ENCODE measurements at regions not wholly inside any gene's neighbourhood (a gene's known extent, or its start where the extent isn't known, plus 50 kb on each side); places are given as distances from the start of the nearest gene placed in this dataset. TPM values are rescaled to one million over a fixed set of nuclear protein-coding genes. Genes with fewer than 3 reads are reported as not detected.
A peak's percentile ranks its signal among the peaks of the same experiment; 100 is the strongest.

GRCh38 chr11:123246749-123247495, 51.9 kb upstream of the CLMP start:
- Histone ChIP-seq H3K9ac (ENCODE audit: low read depth in 1 of 2, low read length in 2 of 2) (no peak overlapping the region), H3K4me1 (ENCODE audit: control insufficient read depth in 4 of 4, insufficient read depth in 4 of 4, low read length in 3 of 4) (peaks cover 0 to 6% (median 3%) of the 10 kb centered on the region in 4 donors), H3K27ac (ENCODE audit: low read depth in 1 of 2, low read length in 2 of 2) (no peak overlapping the region), H3K9me3 (ENCODE audit: control insufficient read depth in 4 of 4, low read length in 3 of 4) (no peaks in the 10 kb centered on the region), H3K4me3 (ENCODE audit: low read depth in 1 of 3, low read length in 3 of 3) (no peak overlapping the region), H3K36me3 (ENCODE audit: control insufficient read depth in 4 of 4, insufficient read depth in 3 of 4, low read depth in 1 of 4, low read length in 3 of 4) (no peaks in the 10 kb centered on the region), H3K27me3 (ENCODE audit: control insufficient read depth in 4 of 4, insufficient read depth in 4 of 4, low read length in 3 of 4) (no peaks in the 10 kb centered on the region)
- TF ChIP-seq RXRA (IDR thresholded peaks at IDR 0.05) = no peak
- TF ChIP-seq CTCF (IDR thresholded peaks at IDR 0.05; ENCODE audit: low read depth, low read length, missing input control) = peak; percentile 96
- peak; percentile 89 to 93 for TF ChIP-seq RAD21 (IDR thresholded peaks at IDR 0.05)
- WGBS = 14% methylated on average over 13 of the region's 13 CpGs
- peak; percentile 79 for DNase-seq (ENCODE audit: low spot score)

GRCh38 chr11:123245567-123245966, 50.5 kb upstream of the CLMP start:
- Histone ChIP-seq H3K27me3 (ENCODE audit: control insufficient read depth in 4 of 4, insufficient read depth in 4 of 4, low read length in 3 of 4) (no peaks in the 10 kb centered on the region), H3K9ac (ENCODE audit: low read depth in 1 of 2, low read length in 2 of 2) (no peak overlapping the region), H3K4me1 (ENCODE audit: control insufficient read depth in 4 of 4, insufficient read depth in 4 of 4, low read length in 3 of 4) (peaks cover 0 to 6% (median 3%) of the 10 kb centered on the region in 4 donors), H3K36me3 (ENCODE audit: control insufficient read depth in 4 of 4, insufficient read depth in 3 of 4, low read depth in 1 of 4, low read length in 3 of 4) (no peaks in the 10 kb centered on the region), H3K27ac (ENCODE audit: low read depth in 1 of 2, low read length in 2 of 2) (no peak overlapping the region), H3K9me3 (ENCODE audit: control insufficient read depth in 4 of 4, low read length in 3 of 4) (no peaks in the 10 kb centered on the region), H3K4me3 (ENCODE audit: low read depth in 1 of 3, low read length in 3 of 3) (no peak overlapping the region)
- no peak for DNase-seq (ENCODE audit: low spot score)
- no peak for TF ChIP-seq EGR1 (IDR thresholded peaks at IDR 0.05; ENCODE audit: low read depth in 2 of 2)
- no peak for TF ChIP-seq YY1 (IDR thresholded peaks at IDR 0.05)
- TF ChIP-seq RXRA (IDR thresholded peaks at IDR 0.05) = no peak
- WGBS = 90% methylated on average over 6 of the region's 6 CpGs

Small RNA genes lying in the stretch of these regions (small RNA-seq; reads per million reads assigned to genes)
- not detected for gene RF00096
